ENCODE measurements at regions not wholly inside any gene's neighbourhood (a gene's known extent, or its start where the extent isn't known, plus 50 kb on each side); places are given as distances from the start of the nearest gene placed in this dataset.

- TF ChIP-seq CTCF (tag by site-specific recombination; IDR thresholded peaks at IDR 0.05) = no peak
- TF ChIP-seq ZNF133 (tag by site-specific recombination; IDR thresholded peaks at IDR 0.05) = no peak
- TF ChIP-seq, protein P1, sequence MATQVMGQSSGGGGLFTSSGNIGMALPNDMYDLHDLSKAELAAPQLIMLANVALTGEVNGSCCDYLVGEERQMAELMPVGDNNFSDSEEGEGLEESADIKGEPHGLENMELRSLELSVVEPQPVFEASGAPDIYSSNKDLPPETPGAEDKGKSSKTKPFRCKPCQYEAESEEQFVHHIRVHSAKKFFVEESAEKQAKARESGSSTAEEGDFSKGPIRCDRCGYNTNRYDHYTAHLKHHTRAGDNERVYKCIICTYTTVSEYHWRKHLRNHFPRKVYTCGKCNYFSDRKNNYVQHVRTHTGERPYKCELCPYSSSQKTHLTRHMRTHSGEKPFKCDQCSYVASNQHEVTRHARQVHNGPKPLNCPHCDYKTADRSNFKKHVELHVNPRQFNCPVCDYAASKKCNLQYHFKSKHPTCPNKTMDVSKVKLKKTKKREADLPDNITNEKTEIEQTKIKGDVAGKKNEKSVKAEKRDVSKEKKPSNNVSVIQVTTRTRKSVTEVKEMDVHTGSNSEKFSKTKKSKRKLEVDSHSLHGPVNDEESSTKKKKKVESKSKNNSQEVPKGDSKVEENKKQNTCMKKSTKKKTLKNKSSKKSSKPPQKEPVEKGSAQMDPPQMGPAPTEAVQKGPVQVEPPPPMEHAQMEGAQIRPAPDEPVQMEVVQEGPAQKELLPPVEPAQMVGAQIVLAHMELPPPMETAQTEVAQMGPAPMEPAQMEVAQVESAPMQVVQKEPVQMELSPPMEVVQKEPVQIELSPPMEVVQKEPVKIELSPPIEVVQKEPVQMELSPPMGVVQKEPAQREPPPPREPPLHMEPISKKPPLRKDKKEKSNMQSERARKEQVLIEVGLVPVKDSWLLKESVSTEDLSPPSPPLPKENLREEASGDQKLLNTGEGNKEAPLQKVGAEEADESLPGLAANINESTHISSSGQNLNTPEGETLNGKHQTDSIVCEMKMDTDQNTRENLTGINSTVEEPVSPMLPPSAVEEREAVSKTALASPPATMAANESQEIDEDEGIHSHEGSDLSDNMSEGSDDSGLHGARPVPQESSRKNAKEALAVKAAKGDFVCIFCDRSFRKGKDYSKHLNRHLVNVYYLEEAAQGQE (tag by site-specific recombination; IDR thresholded peaks at IDR 0.05) = no peak
- TF ChIP-seq ZNF837 (tag by site-specific recombination; IDR thresholded peaks at IDR 0.05) = no peak
- no peak for TF ChIP-seq ZBTB17 (tag by site-specific recombination; IDR thresholded peaks at IDR 0.05)
- TF ChIP-seq ZNF768 (tag by site-specific recombination; IDR thresholded peaks at IDR 0.05) = no peak
- TF ChIP-seq, protein P2, sequence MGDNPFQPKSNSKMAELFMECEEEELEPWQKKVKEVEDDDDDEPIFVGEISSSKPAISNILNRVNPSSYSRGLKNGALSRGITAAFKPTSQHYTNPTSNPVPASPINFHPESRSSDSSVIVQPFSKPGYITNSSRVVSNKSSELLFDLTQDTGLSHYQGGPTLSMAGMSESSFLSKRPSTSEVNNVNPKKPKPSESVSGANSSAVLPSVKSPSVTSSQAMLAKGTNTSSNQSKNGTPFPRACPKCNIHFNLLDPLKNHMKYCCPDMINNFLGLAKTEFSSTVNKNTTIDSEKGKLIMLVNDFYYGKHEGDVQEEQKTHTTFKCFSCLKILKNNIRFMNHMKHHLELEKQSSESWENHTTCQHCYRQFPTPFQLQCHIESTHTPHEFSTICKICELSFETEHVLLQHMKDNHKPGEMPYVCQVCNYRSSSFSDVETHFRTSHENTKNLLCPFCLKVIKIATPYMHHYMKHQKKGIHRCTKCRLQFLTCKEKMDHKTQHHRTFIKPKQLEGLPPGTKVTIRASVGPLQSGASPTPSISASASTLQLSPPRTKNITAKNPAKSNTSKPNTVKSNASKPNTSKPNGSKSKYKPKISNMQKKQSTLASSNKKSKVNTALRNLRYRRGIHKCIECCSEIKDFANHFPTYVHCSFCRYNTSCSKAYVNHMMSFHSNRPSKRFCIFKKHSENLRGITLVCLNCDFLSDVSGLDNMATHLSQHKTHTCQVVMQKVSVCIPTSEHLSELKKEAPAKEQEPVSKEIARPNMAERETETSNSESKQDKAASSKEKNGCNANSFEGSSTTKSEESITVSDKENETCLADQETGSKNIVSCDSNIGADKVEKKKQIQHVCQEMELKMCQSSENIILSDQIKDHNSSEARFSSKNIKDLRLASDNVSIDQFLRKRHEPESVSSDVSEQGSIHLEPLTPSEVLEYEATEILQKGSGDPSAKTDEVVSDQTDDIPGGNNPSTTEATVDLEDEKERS (tag by site-specific recombination; IDR thresholded peaks at IDR 0.05) = no peak
- TF ChIP-seq ZNF16 (tag by site-specific recombination; IDR thresholded peaks at IDR 0.05; ENCODE audit: low read depth) = no peak
These were observed 180.1 kb upstream of the USP25 start for GRCh38 chr21:15549671-15550070.

All from HEK293 (cell line).